HFFc6 (cell line): ENCODE measurements at regions not wholly inside any gene's neighbourhood (a gene's known extent, or its start where the extent isn't known, plus 50 kb on each side); places are given as distances from the start of the nearest gene placed in this dataset.

Experiments used
- DNase-seq: peaks from one replicate; pipeline ENCODE4 v3.0.0-alpha.2; 2018
- H3K27ac Mint-ChIP-seq: 2 replicates; pipeline ENCODE4 v1.8.0; 2020; ENCODE audit warnings: mild to moderate bottlenecking, mixed read lengths
- H3K27me3 Mint-ChIP-seq: 2 replicates; pipeline ENCODE4 v1.8.0; 2021; ENCODE audit warnings: mild to moderate bottlenecking, moderate library complexity, mixed read lengths; ENCODE audit not compliant: insufficient read depth
- H3K36me3 Mint-ChIP-seq: 2 replicates; pipeline ENCODE4 v1.8.0; 2021; ENCODE audit warnings: low read depth, mixed read lengths
- H3K4me1 Mint-ChIP-seq: 2 replicates; pipeline ENCODE4 v1.8.0; 2020; ENCODE audit warnings: low read depth, mixed read lengths
- H3K4me3 Mint-ChIP-seq: 2 replicates; pipeline ENCODE4 v1.8.0; 2020; ENCODE audit warnings: mild to moderate bottlenecking, moderate library complexity, mixed read lengths
- H3K9me3 Mint-ChIP-seq: 2 replicates; pipeline ENCODE4 v1.8.0; 2020; ENCODE audit warnings: mild to moderate bottlenecking, mixed read lengths
- CTCF ChIP-seq: fragments of 200-600 bp; sonication (generic); IDR thresholded peaks from 2 replicates; pipeline ENCODE4 v1.5.0; 2021; ENCODE audit warnings: antibody characterized with exemption, mild to moderate bottlenecking

- Mint-ChIP-seq H3K4me3 (no peak overlapping the region), H3K27ac (no peak overlapping the region), H3K36me3 (no peaks in the 10 kb centered on the region), H3K4me1 (peaks cover 7% of the 10 kb centered on the region), H3K27me3 (peaks cover 7% of the 10 kb centered on the region; the same call in 1 of the 2 replicates), H3K9me3 (no peaks in the 10 kb centered on the region)
- no peak for DNase-seq
- TF ChIP-seq CTCF = no peak
These were observed 83.7 kb downstream of the DAD1 start for GRCh38 chr14:22505309-22505696.

GRCh38 chr14:22502551-22502950 is 86.5 kb downstream of the DAD1 start:
- no peaks in the 10 kb centered on the region for H3K9me3 Mint-ChIP-seq
- H3K4me3 Mint-ChIP-seq = no peak overlapping the region
- H3K27ac Mint-ChIP-seq = no peak overlapping the region
- no peaks in the 10 kb centered on the region for H3K4me1 Mint-ChIP-seq
- TF ChIP-seq CTCF = no peak
- DNase-seq = no peak
- H3K36me3 Mint-ChIP-seq = no peaks in the 10 kb centered on the region
- peaks cover 15% of the 10 kb centered on the region; the same call in 1 of the 2 replicates for H3K27me3 Mint-ChIP-seq

- Mint-ChIP-seq H3K36me3 (no peaks in the 10 kb centered on the region), H3K27ac (no peak overlapping the region), H3K9me3 (no peaks in the 10 kb centered on the region), H3K4me3 (no peak overlapping the region), H3K4me1 (no peaks in the 10 kb centered on the region), H3K27me3 (peaks cover 18% of the 10 kb centered on the region; the same call in 1 of the 2 replicates)
- no peak for DNase-seq
- TF ChIP-seq CTCF = no peak
These were observed 87.0 kb downstream of the DAD1 start for GRCh38 chr14:22502007-22502406.

- Mint-ChIP-seq H3K36me3 (no peaks in the 10 kb centered on the region), H3K27me3 (peaks cover 19% of the 10 kb centered on the region; the same call in 1 of the 2 replicates), H3K4me1 (no peaks in the 10 kb centered on the region), H3K9me3 (no peaks in the 10 kb centered on the region), H3K27ac (no peak overlapping the region), H3K4me3 (no peak overlapping the region)
- no peak for TF ChIP-seq CTCF
- no peak for DNase-seq
These were observed 87.9 kb downstream of the DAD1 start for GRCh38 chr14:22500954-22501726.

- no peak overlapping the region for H3K27ac Mint-ChIP-seq
- DNase-seq = no peak
- no peak overlapping the region for H3K4me3 Mint-ChIP-seq
- H3K27me3 Mint-ChIP-seq = peaks cover 24% of the 10 kb centered on the region
- H3K9me3 Mint-ChIP-seq = no peaks in the 10 kb centered on the region
- no peaks in the 10 kb centered on the region for H3K36me3 Mint-ChIP-seq
- no peaks in the 10 kb centered on the region for H3K4me1 Mint-ChIP-seq
- no peak for TF ChIP-seq CTCF
These were observed 88.5 kb downstream of the DAD1 start for GRCh38 chr14:22500525-22500924.
